Liver (tissue), 3 donors: ENCODE measurements at regions not wholly inside any gene's neighbourhood (a gene's known extent, or its start where the extent isn't known, plus 50 kb on each side); places are given as distances from the start of the nearest gene placed in this dataset.

ENCODE experiments used
- CTCF ChIP-seq: fragments of 150-350 bp; IDR thresholded peaks from 2 replicates; pipeline ENCODE4 v1.5.1; 2017; ENCODE audit warnings: improper control_type of control experiment, low read depth, low read length; ENCODE audit not compliant: missing input control
- EGR1 ChIP-seq, 2 donors: IDR thresholded peaks; 2 replicates each; pipeline ENCODE4 v1.6.1; 2016 to 2018; ENCODE audit warnings: antibody characterized with exemption in 2 of 2, low read depth in 2 of 2
- FOXA1 ChIP-seq: IDR thresholded peaks from 2 replicates; pipeline ENCODE4 v1.6.1; 2016; ENCODE audit warnings: antibody characterized with exemption
- FOXA2 ChIP-seq: IDR thresholded peaks from 2 replicates; pipeline ENCODE4 v1.6.1; 2016; ENCODE audit warnings: antibody characterized with exemption
- HNF4G ChIP-seq: IDR thresholded peaks from 2 replicates; pipeline ENCODE4 v1.6.1; 2016; ENCODE audit warnings: antibody characterized with exemption
- JUND ChIP-seq, 2 donors: IDR thresholded peaks; 2 replicates each; pipeline ENCODE4 v1.6.1; 2016; ENCODE audit warnings: antibody characterized with exemption in 2 of 2
- MAX ChIP-seq: IDR thresholded peaks from 2 replicates; pipeline ENCODE4 v1.6.1; 2016; ENCODE audit warnings: antibody characterized with exemption
- NR2F2 ChIP-seq: IDR thresholded peaks from 2 replicates; pipeline ENCODE4 v1.6.1; 2016; ENCODE audit warnings: antibody characterized with exemption
- RAD21 ChIP-seq, 2 donors: IDR thresholded peaks; 2 replicates each; pipeline ENCODE4 v1.6.1; 2016; ENCODE audit warnings: antibody characterized with exemption in 2 of 2, mild to moderate bottlenecking in 2 of 2
- SP1 ChIP-seq: IDR thresholded peaks from 2 replicates; pipeline ENCODE4 v1.6.1; 2018; ENCODE audit warnings: antibody characterized with exemption, mild to moderate bottlenecking
- TAF1 ChIP-seq: conservative IDR thresholded peaks from 2 replicates; pipeline ENCODE4 v1.6.1; 2016; ENCODE audit warnings: antibody characterized with exemption, mild to moderate bottlenecking
- ZBTB33 ChIP-seq: IDR thresholded peaks from 2 replicates; pipeline ENCODE4 v1.6.1; 2016; ENCODE audit warnings: antibody characterized with exemption
- donor health status: healthy.
- donor health status: healthy.

GRCh38 chr3:46082849-46083248 lies 55.6 kb upstream of the XCR1 start:
- TF ChIP-seq CTCF (no peak), NR2F2 (no peak), JUND (IDR thresholded peaks at IDR 0.05) (no peak), TAF1 (no peak), EGR1 (IDR thresholded peaks at IDR 0.05; ENCODE audit: low read depth in 2 of 2) (no peak), FOXA2 (no peak), MAX (no peak), ZBTB33 (no peak), HNF4G (no peak), RAD21 (IDR thresholded peaks at IDR 0.05) (no peak), FOXA1 (no peak), SP1 (no peak)
